Liver (tissue), 8 donors: ENCODE measurements at regions not wholly inside any gene's neighbourhood (a gene's known extent, or its start where the extent isn't known, plus 50 kb on each side); places are given as distances from the start of the nearest gene placed in this dataset.

Experiments
- DNase-seq: peaks from one replicate; pipeline ENCODE4 v3.0.0-alpha.2; 2017; ENCODE audit warnings: low spot score
- H3K27ac ChIP-seq, 2 donors: one replicate each; pipeline ENCODE4 v1.7.0; 2013; ENCODE audit warnings: inconsistent platforms in 2 of 2, low read length in 2 of 2, control low read depth in 1 of 2, low read depth in 1 of 2, mild to moderate bottlenecking in 1 of 2
- H3K27me3 ChIP-seq, 4 donors: one replicate each; pipeline versions ENCODE4 v1.6.1 to v1.7.0; 2013; ENCODE audit warnings: low read length in 3 of 4, inconsistent platforms in 1 of 4, mild to moderate bottlenecking in 1 of 4, moderate library complexity in 1 of 4; ENCODE audit not compliant: control insufficient read depth in 4 of 4, insufficient read depth in 4 of 4
- H3K36me3 ChIP-seq, 4 donors: one replicate each; pipeline versions ENCODE4 v1.6.1 to v1.7.0; 2013; ENCODE audit warnings: low read length in 3 of 4, mild to moderate bottlenecking in 3 of 4, low read depth in 1 of 4, moderate library complexity in 1 of 4; ENCODE audit not compliant: control insufficient read depth in 4 of 4, insufficient read depth in 3 of 4
- H3K4me1 ChIP-seq, 4 donors: one replicate each; pipeline versions ENCODE4 v1.6.1 to v1.7.0; 2013; ENCODE audit warnings: low read length in 3 of 4, mild to moderate bottlenecking in 3 of 4, moderate library complexity in 1 of 4; ENCODE audit not compliant: control insufficient read depth in 4 of 4, insufficient read depth in 4 of 4
- H3K4me3 ChIP-seq, 3 donors: one replicate each; pipeline versions ENCODE4 v1.6.1 to v1.7.0; 2013; ENCODE audit warnings: low read length in 3 of 3, control low read depth in 1 of 3, low read depth in 1 of 3, mild to moderate bottlenecking in 1 of 3
- H3K9ac ChIP-seq, 2 donors: one replicate each; pipeline ENCODE4 v1.7.0; 2013; ENCODE audit warnings: low read length in 2 of 2, mild to moderate bottlenecking in 2 of 2, moderate library complexity in 2 of 2, control low read depth in 1 of 2, low read depth in 1 of 2
- H3K9me3 ChIP-seq, 4 donors: one replicate each; pipeline versions ENCODE4 v1.6.1 to v1.7.0; 2013; ENCODE audit warnings: low read length in 3 of 4; ENCODE audit not compliant: control insufficient read depth in 4 of 4
- ATF3 ChIP-seq: IDR thresholded peaks from 2 replicates; pipeline ENCODE4 v1.6.1; 2016; ENCODE audit warnings: antibody characterized with exemption
- CTCF ChIP-seq: fragments of 150-350 bp; IDR thresholded peaks from 2 replicates; pipeline ENCODE4 v1.5.1; 2017; ENCODE audit warnings: improper control_type of control experiment, low read depth, low read length; ENCODE audit not compliant: missing input control
- EGR1 ChIP-seq, 2 donors: IDR thresholded peaks; 2 replicates each; pipeline ENCODE4 v1.6.1; 2016 to 2018; ENCODE audit warnings: antibody characterized with exemption in 2 of 2, low read depth in 2 of 2
- FOXA1 ChIP-seq: IDR thresholded peaks from 2 replicates; pipeline ENCODE4 v1.6.1; 2016; ENCODE audit warnings: antibody characterized with exemption
- FOXA2 ChIP-seq: IDR thresholded peaks from 2 replicates; pipeline ENCODE4 v1.6.1; 2016; ENCODE audit warnings: antibody characterized with exemption
- GABPA ChIP-seq, 2 donors: IDR thresholded peaks in 1 of 2; conservative IDR thresholded peaks in 1 of 2; 2 replicates each; pipeline ENCODE4 v1.6.1; 2016; ENCODE audit warnings: antibody characterized with exemption in 2 of 2, mild to moderate bottlenecking in 1 of 2, moderate library complexity in 1 of 2
- HNF4A ChIP-seq, 2 donors: conservative IDR thresholded peaks; 2 replicates each; pipeline ENCODE4 v1.6.1; 2016; ENCODE audit warnings: antibody characterized with exemption in 2 of 2, mild to moderate bottlenecking in 2 of 2
- HNF4G ChIP-seq: IDR thresholded peaks from 2 replicates; pipeline ENCODE4 v1.6.1; 2016; ENCODE audit warnings: antibody characterized with exemption
- JUND ChIP-seq, 2 donors: IDR thresholded peaks; 2 replicates each; pipeline ENCODE4 v1.6.1; 2016; ENCODE audit warnings: antibody characterized with exemption in 2 of 2
- MAX ChIP-seq: IDR thresholded peaks from 2 replicates; pipeline ENCODE4 v1.6.1; 2016; ENCODE audit warnings: antibody characterized with exemption
- NR2F2 ChIP-seq: IDR thresholded peaks from 2 replicates; pipeline ENCODE4 v1.6.1; 2016; ENCODE audit warnings: antibody characterized with exemption
- RAD21 ChIP-seq, 2 donors: IDR thresholded peaks; 2 replicates each; pipeline ENCODE4 v1.6.1; 2016; ENCODE audit warnings: antibody characterized with exemption in 2 of 2, mild to moderate bottlenecking in 2 of 2
- RXRA ChIP-seq, 2 donors: IDR thresholded peaks; 2 replicates each; pipeline ENCODE4 v1.6.1; 2017 to 2018; ENCODE audit warnings: antibody characterized with exemption in 2 of 2, mild to moderate bottlenecking in 1 of 2
- SP1 ChIP-seq: IDR thresholded peaks from 2 replicates; pipeline ENCODE4 v1.6.1; 2018; ENCODE audit warnings: antibody characterized with exemption, mild to moderate bottlenecking
- TAF1 ChIP-seq: conservative IDR thresholded peaks from 2 replicates; pipeline ENCODE4 v1.6.1; 2016; ENCODE audit warnings: antibody characterized with exemption, mild to moderate bottlenecking
- YY1 ChIP-seq: IDR thresholded peaks from 2 replicates; pipeline ENCODE4 v1.6.1; 2016; ENCODE audit warnings: antibody characterized with exemption, mild to moderate bottlenecking
- WGBS: extraction: QIAGEN DNeasy Blood & Tissue Kit; methylation state at CpG from one replicate; pipeline ENCODE4 v1.1.7; 2013; 5-methylcytosine and 5-hydroxymethylcytosine counted together
- TF ChIP-seq, protein P1 (sequence below): IDR thresholded peaks from 2 replicates; pipeline ENCODE4 v1.6.1; 2016; ENCODE audit warnings: antibody characterized with exemption
- TF ChIP-seq, protein P2 (sequence below): IDR thresholded peaks from 2 replicates; pipeline ENCODE4 v1.6.1; 2016; ENCODE audit warnings: antibody characterized with exemption, mild to moderate bottlenecking
- donor health status: healthy.
- donor health status: healthy.
- donor health status: healthy.
- donor health status: healthy.
- donor health status: healthy.

DNA sequence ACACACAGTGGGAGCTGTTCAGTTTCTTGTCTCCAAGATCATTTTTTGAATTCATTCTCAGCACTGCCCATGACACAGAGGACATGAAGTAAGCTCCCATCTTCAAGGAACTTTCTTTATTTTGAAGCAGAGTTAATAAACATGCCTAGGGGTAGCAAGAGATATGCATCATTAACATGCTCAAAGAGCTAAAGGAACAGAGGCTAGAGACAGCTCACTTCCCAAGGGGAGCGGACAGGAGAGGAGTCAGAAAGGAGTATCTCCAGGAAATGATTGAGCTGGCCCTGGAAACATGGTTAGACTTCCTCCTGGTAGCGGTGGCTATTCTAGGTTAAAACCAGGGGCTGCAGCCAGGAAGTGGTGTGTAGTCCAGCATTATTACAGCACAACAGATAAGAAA, 135.9 kb downstream of the GPAM start (continued):
- TF ChIP-seq, protein P1, sequence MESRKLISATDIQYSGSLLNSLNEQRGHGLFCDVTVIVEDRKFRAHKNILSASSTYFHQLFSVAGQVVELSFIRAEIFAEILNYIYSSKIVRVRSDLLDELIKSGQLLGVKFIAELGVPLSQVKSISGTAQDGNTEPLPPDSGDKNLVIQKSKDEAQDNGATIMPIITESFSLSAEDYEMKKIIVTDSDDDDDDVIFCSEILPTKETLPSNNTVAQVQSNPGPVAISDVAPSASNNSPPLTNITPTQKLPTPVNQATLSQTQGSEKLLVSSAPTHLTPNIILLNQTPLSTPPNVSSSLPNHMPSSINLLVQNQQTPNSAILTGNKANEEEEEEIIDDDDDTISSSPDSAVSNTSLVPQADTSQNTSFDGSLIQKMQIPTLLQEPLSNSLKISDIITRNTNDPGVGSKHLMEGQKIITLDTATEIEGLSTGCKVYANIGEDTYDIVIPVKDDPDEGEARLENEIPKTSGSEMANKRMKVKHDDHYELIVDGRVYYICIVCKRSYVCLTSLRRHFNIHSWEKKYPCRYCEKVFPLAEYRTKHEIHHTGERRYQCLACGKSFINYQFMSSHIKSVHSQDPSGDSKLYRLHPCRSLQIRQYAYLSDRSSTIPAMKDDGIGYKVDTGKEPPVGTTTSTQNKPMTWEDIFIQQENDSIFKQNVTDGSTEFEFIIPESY = no peak
- no peak for TF ChIP-seq JUND (IDR thresholded peaks at IDR 0.05)
- no peak for TF ChIP-seq TAF1

DNA sequence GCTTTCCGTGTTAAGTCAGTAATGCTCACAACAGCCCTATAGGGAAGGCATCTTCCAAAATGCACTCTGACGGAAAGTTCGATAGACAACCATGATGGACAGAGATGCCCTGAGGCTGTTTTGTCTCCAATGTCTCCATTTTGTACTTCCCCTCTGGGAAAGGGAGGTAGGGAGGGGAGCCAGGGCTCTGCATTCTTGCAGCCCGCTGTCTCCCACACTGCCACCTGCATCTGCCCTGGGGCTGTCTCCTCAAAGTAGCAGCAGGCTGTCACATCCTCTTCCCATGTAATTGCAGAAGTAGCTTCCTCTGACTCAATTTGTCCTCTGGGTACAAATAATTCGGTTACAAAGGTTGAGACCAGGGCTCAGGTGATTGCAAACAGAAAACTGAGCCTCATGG, 131.4 kb downstream of the GPAM start:
- TF ChIP-seq HNF4G = no peak
- TF ChIP-seq MAX = no peak
- TF ChIP-seq RAD21 (IDR thresholded peaks at IDR 0.05) = no peak
- TF ChIP-seq TAF1 = no peak
- TF ChIP-seq, protein P2, sequence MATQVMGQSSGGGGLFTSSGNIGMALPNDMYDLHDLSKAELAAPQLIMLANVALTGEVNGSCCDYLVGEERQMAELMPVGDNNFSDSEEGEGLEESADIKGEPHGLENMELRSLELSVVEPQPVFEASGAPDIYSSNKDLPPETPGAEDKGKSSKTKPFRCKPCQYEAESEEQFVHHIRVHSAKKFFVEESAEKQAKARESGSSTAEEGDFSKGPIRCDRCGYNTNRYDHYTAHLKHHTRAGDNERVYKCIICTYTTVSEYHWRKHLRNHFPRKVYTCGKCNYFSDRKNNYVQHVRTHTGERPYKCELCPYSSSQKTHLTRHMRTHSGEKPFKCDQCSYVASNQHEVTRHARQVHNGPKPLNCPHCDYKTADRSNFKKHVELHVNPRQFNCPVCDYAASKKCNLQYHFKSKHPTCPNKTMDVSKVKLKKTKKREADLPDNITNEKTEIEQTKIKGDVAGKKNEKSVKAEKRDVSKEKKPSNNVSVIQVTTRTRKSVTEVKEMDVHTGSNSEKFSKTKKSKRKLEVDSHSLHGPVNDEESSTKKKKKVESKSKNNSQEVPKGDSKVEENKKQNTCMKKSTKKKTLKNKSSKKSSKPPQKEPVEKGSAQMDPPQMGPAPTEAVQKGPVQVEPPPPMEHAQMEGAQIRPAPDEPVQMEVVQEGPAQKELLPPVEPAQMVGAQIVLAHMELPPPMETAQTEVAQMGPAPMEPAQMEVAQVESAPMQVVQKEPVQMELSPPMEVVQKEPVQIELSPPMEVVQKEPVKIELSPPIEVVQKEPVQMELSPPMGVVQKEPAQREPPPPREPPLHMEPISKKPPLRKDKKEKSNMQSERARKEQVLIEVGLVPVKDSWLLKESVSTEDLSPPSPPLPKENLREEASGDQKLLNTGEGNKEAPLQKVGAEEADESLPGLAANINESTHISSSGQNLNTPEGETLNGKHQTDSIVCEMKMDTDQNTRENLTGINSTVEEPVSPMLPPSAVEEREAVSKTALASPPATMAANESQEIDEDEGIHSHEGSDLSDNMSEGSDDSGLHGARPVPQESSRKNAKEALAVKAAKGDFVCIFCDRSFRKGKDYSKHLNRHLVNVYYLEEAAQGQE = no peak
- TF ChIP-seq FOXA1 = no peak
- no peak for TF ChIP-seq SP1
- no peak for TF ChIP-seq CTCF
- TF ChIP-seq YY1 = no peak
- no peak for TF ChIP-seq NR2F2
- TF ChIP-seq EGR1 (IDR thresholded peaks at IDR 0.05; ENCODE audit: low read depth in 2 of 2) = no peak
- no peak for TF ChIP-seq FOXA2
- TF ChIP-seq RXRA (IDR thresholded peaks at IDR 0.05) = no peak
- TF ChIP-seq GABPA (IDR thresholded peaks at IDR 0.05 in 1 of 2, conservative IDR thresholded peaks at IDR 0.05 in 1 of 2) = no peak
- TF ChIP-seq HNF4A (conservative IDR thresholded peaks at IDR 0.05) = no peak
- no peak for TF ChIP-seq JUND (IDR thresholded peaks at IDR 0.05)
- TF ChIP-seq ATF3 = no peak
- TF ChIP-seq, protein P1 = no peak
- Histone ChIP-seq H3K4me3 (no peak overlapping the region), H3K9ac (no peak overlapping the region), H3K4me1 (no peaks in the 10 kb centered on the region), H3K36me3 (no peaks in the 10 kb centered on the region), H3K27ac (no peak overlapping the region), H3K27me3 (no peaks in the 10 kb centered on the region), H3K9me3 (no peaks in the 10 kb centered on the region)
- no peak for DNase-seq
- 88% methylated on average over 5 of the region's 5 CpGs for WGBS
